Putamen (tissue), 1 donor: ENCODE measurements at regions not wholly inside any gene's neighbourhood (a gene's known extent, or its start where the extent isn't known, plus 50 kb on each side); places are given as distances from the start of the nearest gene placed in this dataset.
"Not testable (repeated sequence)": the region's sequence is repeated elsewhere in the genome, so short reads cannot be mapped to it uniquely, and the experiment has no call there.

Experiments
- DNase-seq: peaks from one replicate; pipeline ENCODE4 v3.0.0-alpha.2; 2016; ENCODE audit warnings: low spot score

DNA sequence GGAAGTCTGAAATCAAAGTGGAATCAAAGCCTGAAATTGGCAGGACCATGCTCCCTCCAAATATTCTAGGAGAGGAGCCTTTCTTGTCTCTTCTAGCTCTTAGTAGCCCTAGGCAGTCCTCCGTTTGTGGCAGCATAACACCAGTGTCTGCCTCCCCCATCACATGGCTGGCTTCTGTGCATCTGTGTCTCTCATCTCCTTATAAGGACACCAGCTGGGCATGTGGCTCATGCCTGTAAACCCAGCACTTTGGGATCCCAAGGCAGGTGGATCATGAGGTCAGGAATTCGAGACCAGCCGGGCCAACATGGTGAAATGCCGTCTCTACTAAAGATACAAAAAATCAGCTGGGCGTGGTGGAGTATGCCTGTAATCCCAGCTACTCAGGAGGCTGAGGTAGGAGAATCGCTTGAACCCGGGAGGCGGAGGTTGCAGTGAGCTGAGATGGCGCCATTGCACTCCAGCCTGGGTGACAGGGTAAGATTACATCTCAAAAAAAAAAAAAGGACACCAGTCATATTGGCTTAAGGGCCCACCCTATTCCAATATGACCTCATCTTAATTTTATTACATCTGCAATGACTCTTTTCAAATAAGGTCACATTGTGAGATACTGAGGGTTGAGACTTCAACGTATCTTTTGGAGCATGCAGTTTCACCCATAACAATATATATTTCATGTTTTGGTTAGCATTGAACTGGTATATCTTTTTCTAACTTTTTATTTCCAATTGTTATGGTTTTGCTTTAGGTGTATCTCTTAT is 148.0 kb upstream of the TPM1 start:
- no peak for DNase-seq

DNA sequence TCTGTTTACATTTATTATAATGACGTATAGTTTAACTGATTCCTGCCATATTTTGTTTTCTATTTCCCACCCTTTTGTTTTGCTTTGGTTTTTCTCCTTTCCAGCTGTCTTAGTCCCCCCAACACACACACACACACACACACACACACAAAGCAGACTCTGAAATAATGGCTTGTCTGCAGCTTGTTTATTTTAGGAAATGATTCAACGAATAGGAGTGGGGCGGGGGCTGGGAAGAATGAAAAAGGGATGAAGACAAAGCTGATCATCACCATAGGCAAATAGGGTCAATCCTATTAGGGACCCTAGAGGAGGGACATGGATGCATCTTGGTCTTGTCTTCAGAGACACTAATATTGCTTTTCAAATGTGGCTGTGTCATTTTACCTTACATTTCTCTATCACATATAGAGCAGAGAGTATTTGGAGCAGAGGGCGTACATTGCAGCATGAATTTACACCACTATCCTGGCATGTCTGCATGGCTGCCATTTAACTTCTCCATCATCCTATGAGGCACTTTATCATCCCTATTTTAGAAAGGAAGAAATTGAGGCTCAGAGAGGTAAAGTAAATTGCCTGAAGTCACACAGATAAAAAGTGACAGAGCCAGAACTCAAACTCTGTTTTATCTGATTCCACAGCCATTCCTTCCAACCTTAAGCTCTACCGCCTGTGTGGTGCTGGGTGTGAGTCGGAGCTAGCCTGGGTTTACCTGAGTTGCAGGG is 147.2 kb upstream of the TPM1 start:
- no peak for DNase-seq

DNA sequence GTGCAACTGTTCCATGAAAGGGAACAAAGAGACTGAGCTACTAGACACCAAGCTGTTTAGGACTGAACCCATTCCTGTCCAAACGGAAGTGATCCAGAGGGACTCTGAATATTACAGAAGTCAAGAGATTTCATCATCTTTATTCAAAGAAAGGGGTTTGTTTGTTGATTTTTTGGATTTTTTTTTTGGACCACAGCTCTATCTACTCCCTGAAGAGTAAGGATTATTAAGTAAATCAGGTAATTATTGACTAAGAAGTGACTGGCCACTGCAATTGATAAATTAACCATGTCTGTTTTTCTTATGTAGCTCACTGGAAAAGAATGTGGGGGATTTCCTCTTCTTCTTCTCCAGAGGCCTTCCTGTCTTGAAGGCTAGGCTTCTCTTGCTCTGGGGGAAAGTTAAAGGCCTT is 146.6 kb upstream of the TPM1 start:
- DNase-seq, result no peak

DNA sequence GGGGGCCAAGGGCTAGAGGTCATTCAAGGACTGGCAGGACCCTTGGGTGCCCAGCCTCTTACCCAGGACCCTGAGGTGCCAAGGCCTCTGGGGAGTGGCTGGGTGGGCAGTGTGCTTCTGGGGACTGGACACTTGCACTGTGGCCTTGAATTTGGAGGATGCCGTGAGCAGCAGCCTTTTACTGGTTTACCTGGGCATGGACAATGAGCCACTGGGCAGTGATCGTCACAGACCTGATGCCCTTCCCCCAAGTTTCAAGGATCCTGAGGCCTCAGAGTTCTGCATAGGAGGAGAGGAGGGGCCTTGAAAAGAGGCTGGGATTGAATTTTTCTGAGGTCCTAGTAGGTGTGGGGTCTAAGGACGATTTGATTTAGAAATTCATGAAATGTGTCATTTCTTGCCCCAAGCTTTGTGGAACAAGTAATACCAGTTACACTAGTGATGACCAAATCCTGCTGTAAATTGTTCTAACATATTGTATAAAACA is 146.1 kb upstream of the TPM1 start:
- DNase-seq, result no peak

DNA sequence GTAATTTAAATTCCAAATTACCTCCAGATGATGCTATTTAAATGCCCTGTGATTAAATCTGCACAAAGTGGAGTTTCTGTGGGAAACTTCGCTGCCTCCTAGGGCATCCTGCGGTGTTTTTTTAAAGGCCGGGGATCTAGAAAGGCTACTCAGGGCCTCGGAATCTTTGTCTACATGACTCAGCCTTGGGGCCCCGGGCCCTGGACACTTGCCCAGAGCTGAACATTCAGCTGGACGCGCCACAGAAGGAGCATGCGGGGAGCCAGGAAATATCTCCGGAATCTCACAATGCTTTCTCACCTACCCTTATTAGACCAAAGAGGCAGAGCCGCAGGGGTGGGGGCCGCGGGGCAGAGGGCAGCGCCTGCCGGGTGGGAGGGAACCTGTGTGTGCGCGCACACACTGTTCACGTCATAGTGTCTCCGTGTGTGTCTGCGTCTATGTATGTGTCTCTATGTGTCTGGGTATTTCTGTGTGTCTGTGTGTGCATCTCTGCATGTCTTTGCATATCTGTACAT is 145.5 kb upstream of the TPM1 start:
- peak; percentile 23 for DNase-seq

DNA sequence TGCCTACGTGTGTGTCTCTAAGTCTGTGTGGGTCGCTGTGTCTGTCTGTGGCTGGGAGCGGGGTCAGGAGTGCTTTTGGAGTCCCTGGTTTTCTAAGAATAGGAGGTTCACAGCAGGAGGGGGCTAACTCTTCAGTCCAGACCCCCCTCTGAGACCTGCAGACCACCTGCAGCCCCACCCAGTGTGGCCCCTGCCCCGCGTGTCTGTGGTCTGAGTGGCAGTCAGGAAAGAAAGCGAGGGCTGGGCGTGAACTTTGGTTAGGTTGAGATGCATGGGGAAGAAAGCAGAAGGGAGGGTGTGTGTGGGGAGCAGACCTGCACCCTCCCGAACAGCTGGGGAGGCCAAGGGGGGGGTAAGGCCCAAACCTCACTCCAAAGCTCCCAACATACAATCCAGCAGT is 144.9 kb upstream of the TPM1 start:
- no peak for DNase-seq

DNA sequence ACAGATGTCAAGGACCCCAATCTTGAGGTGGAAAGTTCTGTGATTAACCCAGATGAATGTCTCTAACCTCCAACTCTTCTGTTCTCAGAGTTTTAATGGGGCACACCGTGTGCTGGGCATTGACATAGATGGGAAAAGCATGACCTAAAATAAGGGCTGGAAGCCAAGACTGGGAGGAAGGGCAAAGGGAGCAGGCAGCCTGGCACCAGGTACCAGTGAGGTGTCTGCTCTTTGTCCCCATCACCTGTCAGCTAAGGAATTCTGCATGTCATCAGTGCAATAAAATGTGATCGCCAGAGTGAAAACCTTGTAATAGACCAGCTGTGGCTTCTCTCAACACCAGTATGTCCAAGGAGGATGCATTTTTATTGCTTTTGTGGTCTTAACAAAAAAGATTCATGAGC is 143.5 kb upstream of the TPM1 start:
- no peak for DNase-seq

DNA sequence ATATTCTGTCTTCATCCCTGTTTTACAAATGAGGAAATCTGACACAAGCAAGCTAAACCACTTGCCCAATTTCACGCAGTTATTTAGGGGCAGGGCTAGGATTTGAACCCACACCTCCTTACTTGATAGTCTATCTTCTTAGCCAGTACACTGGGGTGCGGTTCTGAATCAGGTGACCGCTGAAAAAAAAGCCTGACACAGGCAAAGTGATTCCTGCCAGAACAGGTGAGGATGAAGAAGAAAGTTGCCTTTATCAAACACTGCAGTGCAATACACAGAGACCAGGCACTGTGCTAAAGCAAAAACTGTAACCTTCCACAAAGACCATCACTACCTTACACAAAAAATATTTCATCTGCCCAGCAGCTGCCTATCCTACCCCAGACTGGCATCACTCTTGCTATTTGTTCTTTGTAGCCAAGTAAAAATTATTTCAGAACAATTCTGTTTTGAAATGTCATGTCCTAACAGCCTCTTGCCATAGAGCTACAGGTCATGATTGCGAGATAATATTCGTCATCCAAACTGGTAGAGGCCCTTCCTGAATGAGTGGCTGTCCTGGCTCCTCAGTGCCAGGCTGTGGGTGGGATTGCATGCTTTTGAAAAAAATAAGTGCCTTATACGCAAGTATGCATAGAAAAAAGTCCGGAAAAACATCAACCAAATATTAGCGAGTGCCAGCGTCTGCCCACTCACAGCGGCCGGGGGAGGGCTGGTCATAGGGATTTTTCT is 142.3 kb upstream of the TPM1 start:
- no peak for DNase-seq

DNA sequence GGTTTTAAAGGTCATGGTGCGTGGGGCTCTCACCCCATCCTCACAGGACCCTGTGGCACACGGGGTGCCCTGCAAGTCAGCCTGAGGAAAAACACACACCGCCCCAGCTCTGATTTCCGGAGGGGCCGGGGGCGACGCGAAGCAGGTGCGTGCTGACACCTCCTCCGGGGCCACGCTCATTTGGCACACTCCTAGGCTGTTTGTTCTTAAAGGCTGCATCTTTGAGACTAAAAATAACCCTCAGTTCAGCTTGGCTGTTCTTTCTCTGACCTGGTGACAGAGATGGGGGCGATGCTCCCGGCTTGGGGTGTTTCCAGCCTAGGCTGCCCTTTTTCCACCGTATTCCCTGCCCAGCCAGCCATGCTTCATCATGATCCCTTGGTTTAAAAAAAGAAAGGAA is 141.5 kb upstream of the TPM1 start:
- DNase-seq, result no peak

DNA sequence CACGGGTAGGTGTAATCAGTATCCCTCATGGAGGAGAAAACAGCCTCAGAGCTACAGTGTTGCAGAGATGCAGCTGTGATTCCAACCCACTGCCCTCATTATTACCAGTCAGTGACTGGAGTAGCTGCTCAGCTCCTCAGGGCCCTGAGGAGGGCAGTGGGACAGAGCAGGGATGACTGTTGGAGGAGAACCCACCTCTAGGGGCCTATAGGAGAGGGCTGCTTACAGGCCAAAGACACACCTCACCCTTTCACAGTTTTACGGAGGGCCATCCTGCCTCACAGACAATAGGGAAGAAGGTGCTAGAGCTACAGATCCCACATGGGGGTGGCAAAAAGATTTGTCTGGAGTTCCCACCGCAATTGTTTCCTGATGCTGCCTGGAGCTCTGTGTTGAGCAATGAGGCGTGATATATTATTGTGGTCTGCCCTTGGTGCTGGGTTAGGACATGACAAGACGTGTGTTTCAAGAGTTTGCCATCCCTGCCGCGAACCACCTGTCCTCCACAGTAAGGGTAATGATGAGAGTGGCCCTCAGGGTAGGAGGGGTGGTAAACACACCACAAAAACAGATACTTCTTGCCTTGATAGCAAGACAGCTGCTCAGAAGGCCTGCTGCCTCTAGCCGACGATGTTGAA is 140.5 kb upstream of the TPM1 start:
- no peak for DNase-seq

DNA sequence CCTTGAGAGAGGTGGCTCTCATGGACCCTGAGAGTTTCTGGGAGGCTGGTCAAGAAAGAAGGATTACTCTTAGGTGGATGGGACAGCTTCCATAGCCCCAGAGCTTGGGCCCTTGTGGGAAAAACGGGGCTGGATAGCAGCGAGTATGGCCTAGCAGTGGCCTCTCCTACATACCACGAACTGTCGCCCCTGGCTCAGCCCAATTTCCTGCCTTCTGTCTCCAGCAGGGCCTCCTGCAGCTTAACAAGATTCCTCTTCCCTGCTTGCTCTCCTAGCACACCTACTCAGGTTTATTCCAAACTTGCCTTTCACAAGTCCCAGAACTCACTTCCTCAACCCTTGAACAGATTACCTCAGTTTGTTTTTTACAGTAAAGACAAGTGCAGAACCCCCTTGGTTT is 139.7 kb upstream of the TPM1 start:
- no peak for DNase-seq

DNA sequence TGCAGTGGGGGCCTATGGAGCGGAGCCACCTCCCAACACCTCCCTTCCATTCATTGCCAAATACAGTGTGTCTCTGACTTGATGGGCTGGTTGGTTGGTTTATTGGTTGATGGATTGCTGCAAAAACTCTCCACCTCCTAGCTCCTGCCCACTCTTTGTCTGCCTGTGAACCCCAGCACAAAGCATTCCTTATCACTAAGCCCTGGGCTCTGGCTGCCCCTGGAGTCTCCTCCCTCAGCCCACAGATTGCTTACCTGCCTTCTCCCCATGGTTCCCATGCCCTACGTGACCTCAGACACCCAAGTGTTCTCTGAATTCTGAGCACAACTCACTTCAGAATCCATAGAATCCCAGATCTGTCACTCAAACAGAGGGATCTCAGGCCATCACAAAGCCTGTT is 139.1 kb upstream of the TPM1 start:
- DNase-seq, result no peak

DNA sequence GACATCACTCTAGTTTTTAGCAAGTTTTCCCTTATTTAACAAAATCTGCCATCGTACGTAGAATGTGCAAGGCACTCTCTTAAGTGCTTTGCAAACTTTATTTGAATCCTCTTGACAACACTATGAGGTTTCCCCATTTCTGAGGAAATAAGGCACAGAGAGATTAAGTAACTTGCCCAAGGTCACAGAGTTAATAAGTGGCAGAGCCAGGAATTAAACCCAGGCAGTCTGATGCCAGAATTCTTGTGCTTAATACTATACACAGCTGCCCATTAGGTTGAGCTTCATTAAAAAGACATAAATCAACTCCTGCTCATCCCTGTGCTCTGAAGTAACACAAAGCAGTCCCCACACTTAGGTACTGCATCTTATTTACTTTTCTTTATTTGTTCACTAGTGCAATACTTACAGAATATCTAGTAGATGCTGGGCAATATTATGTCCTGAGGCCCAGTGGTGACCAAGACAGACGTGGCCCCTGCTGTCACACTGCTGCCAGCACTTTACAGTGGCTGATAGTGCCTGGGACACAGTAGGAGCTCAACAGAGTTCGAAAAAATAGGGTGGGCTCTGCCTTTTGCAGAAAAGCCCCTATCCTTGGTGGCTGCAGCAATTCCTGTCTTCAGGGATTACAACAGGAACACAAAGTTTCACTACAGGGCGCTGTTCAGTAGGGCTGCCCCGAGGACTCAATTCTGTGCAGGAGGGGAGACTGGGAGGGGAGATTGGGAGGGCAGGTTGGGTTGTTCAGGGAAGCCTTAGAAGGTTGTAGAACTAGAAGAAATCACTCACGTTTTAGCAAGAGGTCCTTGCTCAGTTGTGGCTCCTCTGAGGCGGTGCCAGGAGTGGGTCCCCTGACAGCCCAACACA is 138.3 kb upstream of the TPM1 start:
- DNase-seq, result no peak

DNA sequence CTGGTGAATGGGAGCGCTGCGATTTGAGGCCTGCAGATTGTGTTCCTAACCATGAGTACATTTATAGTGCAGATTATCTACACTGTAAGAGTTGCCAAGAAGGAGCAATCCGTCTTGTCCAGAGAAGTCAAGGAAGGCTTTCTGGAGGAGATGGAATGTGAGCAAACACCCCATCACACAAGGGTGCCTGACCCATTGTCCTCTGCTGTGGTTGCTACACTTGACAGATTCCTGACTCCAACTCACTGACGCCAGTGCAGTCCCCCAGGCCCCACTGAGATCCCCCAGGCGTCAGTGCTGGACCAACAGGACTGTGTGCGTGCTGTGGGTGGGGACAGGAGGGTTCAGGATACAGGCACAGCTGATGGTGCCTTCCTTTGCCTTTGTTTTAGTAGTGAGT is 135.9 kb upstream of the TPM1 start:
- no peak for DNase-seq

DNA sequence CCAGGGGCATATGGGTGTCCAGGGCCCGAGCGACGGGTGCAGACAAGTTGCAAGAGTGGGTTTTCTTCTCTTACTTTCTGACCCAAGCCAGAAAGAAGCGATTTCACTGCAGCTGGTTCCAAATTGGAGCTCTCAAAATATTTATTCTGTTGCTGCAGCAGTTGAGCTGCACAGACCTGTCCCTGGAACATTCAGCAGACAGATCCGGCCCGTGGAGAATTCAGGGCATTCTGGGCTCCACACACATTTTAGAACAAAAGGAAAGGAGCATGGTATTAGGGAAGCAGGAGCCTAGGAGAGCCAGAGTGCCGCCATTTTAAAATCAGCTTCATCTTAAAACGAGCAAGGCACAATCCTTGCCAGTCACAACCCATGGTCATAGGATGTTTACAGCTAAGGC is 135.3 kb upstream of the TPM1 start:
- DNase-seq, result no peak

DNA sequence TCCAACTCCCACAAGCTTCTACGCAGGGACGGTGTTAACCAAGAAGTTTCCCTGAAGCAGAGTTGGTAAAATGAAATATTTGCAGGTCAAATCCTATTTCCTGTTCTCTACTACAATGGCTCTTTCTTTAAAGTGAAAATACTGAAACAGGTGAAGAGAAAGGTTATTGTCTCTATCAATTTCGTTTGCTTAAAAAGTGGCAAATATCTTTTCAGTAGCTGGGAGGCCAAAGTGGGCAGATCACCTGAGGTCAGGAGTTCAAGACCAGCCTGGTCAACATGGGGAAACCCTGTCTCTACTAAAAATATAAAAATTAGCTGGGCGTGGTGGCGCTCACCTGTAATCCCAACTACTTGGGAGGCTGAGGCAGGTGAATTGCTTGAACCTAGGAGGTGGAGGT is 134.2 kb upstream of the TPM1 start:
- not testable (repeated sequence) for DNase-seq

DNA sequence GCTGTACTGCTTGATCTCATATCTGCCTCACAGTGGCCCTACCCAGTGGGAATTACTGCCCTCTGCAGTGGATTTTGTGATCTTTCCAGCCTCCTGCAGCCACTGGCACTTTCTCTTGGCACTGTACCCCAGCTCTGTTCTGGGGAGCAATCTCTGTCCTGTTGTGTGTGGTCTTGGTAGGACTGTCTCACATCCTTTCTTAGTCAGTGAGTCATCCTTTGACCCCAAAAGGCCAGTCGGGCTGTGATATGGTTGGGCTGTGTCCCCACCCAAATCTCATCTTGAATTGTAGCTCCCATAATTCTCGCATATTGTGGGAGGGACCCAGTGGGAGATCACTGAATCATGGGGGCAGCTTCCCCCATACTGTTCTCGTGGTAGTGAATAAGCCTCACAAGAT is 133.3 kb upstream of the TPM1 start:
- DNase-seq, result no peak

DNA sequence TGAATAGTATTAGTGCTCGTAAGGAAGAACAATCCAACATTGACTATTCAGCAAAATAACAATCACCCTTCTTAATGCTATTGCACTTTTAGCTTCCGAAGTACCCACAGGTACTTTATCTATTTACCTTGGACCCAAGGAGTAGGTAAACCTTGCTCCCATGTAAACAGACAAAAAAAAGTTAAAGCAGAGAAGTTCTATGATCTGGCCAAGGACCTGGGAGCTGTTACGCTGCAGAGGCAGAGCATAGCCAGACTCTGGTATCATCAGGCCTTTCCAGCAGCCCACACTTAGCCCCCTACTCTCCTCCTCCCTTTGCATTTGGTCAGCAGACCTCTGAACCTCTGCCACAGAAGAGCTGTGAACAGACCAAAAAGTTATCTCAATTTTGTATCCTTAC is 130.3 kb upstream of the TPM1 start:
- no peak for DNase-seq

DNA sequence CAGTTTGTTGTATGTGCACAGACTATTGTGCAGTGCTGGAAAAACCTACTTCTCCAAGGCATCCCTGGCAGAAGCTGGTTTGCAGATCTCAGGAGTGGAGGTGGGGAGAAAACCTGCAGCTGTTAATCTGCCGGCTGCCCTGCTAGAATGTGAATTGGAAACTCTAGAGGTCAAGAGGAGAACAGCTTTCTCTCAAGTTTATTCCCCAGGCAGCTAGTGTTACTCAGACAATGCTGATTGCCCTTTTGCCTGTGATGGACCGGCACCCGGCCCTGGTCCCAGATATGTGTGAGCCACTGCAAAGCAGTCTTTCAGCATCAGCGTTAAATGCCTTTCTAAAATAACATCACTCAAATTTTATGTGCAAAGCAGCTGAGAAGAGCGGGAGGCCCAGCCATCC is 129.7 kb upstream of the TPM1 start:
- DNase-seq, result no peak

DNA sequence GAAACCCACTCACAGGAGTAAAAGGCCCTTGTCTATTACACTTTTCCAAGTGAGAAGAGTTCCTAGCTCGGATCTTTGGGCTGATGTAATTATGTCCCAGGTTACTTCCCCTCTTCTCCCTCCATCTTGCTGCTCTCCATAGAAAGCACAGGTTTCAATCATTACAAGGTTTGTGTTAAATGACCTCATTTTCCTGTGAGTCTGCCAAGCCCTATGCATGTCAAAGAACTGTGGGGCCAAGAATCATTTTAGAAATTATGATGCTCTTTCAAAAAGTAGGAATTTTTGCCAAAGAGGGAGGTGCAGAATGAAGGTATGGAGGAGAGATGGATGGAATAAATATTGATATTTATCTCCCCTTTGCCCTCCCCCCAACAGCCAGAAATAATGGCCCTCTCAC is 129.3 kb upstream of the TPM1 start:
- no peak for DNase-seq

DNA sequence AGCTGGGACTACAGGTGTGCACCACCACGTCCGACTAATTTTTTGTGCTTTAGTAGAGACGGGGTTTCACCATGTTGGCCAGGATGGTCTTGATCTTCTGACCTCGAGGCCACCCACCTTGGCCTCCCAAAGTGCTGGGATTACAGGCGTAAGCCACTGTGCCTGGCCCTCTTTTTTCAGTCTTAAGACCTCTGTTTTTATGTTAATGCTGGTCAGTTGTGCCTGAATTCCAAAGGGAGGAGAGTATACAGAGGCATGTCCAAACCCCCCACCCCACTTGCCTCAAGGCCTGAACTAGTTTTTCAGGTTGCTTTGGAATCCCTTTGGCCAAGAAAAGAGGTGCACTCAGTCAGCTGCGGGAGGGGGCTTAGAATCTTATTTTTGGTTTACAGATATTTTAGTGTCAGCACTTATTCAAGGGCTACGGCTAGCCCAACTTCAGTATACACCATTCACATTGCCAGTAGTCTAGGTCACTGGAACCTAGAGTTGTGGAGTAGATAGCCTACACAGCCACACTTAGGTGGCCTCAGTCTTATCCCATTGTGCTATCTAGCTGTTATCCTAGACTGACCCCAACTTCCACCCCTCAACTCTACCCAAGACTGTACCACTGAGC is 128.0 kb upstream of the TPM1 start:
- no peak for DNase-seq
